Lung (tissue), 11 donors: ENCODE measurements at regions not wholly inside any gene's neighbourhood (a gene's known extent, or its start where the extent isn't known, plus 50 kb on each side); places are given as distances from the start of the nearest gene placed in this dataset.

Source experiments
- ATAC-seq: fragments of 200-7000 bp; cut with Tn5 transposase; one replicate; pipeline ENCODE4 v1.9.1; 2020; ENCODE audit warnings: moderate number of reproducible peaks; ENCODE audit not compliant: insufficient read depth, low FRiP score
- DNase-seq, 3 donors: peaks; one replicate each; pipeline ENCODE4 v3.0.0-alpha.2; 2013 to 2017
- H3K27ac ChIP-seq, 2 donors: one replicate each; pipeline ENCODE4 v1.5.1; 2013; ENCODE audit warnings: mild to moderate bottlenecking in 2 of 2, moderate library complexity in 2 of 2, control low read depth in 1 of 2, inconsistent platforms in 1 of 2, low read depth in 1 of 2, low read length in 1 of 2
- H3K27me3 ChIP-seq, 3 donors: one replicate each; pipeline ENCODE4 v1.5.1; 2013; ENCODE audit warnings: low read length in 2 of 3; ENCODE audit not compliant: control insufficient read depth in 3 of 3, insufficient read depth in 3 of 3
- H3K36me3 ChIP-seq, 4 donors: one replicate each; pipeline ENCODE4 v1.5.1; 2013; ENCODE audit warnings: low read length in 4 of 4, mild to moderate bottlenecking in 1 of 4, moderate library complexity in 1 of 4; ENCODE audit not compliant: control insufficient read depth in 4 of 4, insufficient read depth in 4 of 4
- H3K4me1 ChIP-seq, 5 donors: one replicate each; pipeline ENCODE4 v1.5.1; 2013; ENCODE audit warnings: low read length in 5 of 5, mild to moderate bottlenecking in 2 of 5, moderate library complexity in 1 of 5; ENCODE audit not compliant: control insufficient read depth in 5 of 5, insufficient read depth in 5 of 5
- H3K4me3 ChIP-seq: one replicate; pipeline ENCODE4 v1.5.1; 2013; ENCODE audit warnings: mild to moderate bottlenecking, control low read depth, moderate library complexity
- H3K9ac ChIP-seq, 2 donors: one replicate each; pipeline ENCODE4 v1.5.1; 2013; ENCODE audit warnings: low read length in 2 of 2, control low read depth in 1 of 2; ENCODE audit not compliant: insufficient read depth in 1 of 2
- H3K9me3 ChIP-seq, 4 donors: one replicate each; pipeline ENCODE4 v1.5.1; 2013; ENCODE audit warnings: low read length in 3 of 4, mild to moderate bottlenecking in 1 of 4, moderate library complexity in 1 of 4; ENCODE audit not compliant: control insufficient read depth in 4 of 4, insufficient read depth in 3 of 4
- WGBS, 2 donors: extraction: QIAGEN DNeasy Blood & Tissue Kit; methylation state at CpG; one replicate each; pipeline ENCODE4 v1.1.7; 2013; 5-methylcytosine and 5-hydroxymethylcytosine counted together
- TF ChIP-seq, protein P1 (sequence below): IDR thresholded peaks from 2 replicates; pipeline ENCODE4 v1.5.1; 2012; ENCODE audit warnings: mild to moderate bottlenecking; ENCODE audit errors: control extremely low read depth, extremely low read depth
- donor health status: control.
- donor health status: control.
- donor health status: Bipolar disorder and iron deficiency.
- donor health status: healthy.
- donor health status: DM: yes; HTN: yes; CAD: no.

DNA sequence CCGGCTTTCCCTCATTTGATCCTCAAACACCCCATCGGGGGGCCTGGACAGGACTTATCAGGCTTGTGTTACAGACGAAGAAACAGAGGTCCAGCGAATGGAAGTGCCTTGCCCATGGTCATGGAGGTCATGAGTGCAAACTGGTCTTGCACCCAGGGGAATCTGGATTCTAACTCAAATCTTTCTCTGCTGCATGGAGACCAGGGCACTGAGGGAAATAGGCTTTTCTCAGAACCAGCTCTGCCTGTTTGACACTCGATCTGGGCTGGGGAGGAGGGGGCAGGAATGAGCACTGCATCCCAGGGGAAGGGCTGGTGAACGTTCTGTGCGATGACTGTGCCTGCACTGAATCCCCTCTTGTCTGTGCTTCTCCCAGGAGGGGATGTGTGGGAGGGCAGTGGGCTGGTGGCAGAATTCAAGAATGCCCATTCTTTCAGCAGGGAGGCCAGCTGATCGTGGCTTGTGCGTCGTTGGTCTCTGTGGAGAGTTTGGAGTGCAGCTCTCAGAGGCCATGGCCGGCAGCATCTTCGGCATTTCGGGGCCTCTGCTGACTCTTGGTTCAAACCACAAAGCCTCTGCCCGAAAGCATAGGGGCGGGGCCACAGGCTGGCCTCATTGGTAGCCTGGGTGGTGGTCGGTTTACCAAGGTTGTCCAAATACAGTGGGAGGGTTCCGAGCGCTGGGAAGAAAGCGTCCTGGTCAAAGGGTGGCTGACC is 171.6 kb downstream of the DDX1 start:
- no peaks in the 10 kb centered on the region for H3K27me3 ChIP-seq
- no peak overlapping the region for H3K27ac ChIP-seq
- ATAC-seq (no peak), DNase-seq (peak in 2 of 3 donors; percentile 15 to 27)
- peaks cover 0 to 11% (median 5%) of the 10 kb centered on the region in 5 donors for H3K4me1 ChIP-seq
- TF ChIP-seq, protein P1, sequence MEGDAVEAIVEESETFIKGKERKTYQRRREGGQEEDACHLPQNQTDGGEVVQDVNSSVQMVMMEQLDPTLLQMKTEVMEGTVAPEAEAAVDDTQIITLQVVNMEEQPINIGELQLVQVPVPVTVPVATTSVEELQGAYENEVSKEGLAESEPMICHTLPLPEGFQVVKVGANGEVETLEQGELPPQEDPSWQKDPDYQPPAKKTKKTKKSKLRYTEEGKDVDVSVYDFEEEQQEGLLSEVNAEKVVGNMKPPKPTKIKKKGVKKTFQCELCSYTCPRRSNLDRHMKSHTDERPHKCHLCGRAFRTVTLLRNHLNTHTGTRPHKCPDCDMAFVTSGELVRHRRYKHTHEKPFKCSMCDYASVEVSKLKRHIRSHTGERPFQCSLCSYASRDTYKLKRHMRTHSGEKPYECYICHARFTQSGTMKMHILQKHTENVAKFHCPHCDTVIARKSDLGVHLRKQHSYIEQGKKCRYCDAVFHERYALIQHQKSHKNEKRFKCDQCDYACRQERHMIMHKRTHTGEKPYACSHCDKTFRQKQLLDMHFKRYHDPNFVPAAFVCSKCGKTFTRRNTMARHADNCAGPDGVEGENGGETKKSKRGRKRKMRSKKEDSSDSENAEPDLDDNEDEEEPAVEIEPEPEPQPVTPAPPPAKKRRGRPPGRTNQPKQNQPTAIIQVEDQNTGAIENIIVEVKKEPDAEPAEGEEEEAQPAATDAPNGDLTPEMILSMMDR, result no peak
- H3K9ac ChIP-seq, result no peak overlapping the region
- 88 to 91% methylated on average over 19 of the region's 19 CpGs for WGBS, 2 donors
- H3K9me3 ChIP-seq, result peaks cover 0 to 8% (median 0%) of the 10 kb centered on the region in 4 donors
- no peak overlapping the region for H3K4me3 ChIP-seq
- no peaks in the 10 kb centered on the region for H3K36me3 ChIP-seq

GRCh38 chr2:15763822-15764682 is 172.4 kb downstream of the DDX1 start:
- ATAC-seq, result no peak
- H3K27ac ChIP-seq, result no peak overlapping the region
- no peak overlapping the region for H3K4me3 ChIP-seq
- H3K36me3 ChIP-seq, result no peaks in the 10 kb centered on the region
- 94% methylated on average over 14 of the region's 14 CpGs for WGBS, 2 donors
- peaks cover 0 to 19% (median 9%) of the 10 kb centered on the region in 5 donors for H3K4me1 ChIP-seq
- H3K27me3 ChIP-seq, result no peaks in the 10 kb centered on the region
- no peak for DNase-seq
- peaks cover 0 to 2% (median 0%) of the 10 kb centered on the region in 4 donors for H3K9me3 ChIP-seq
- TF ChIP-seq, protein P1, result no peak
- H3K9ac ChIP-seq, result no peak overlapping the region

GRCh38 chr2:15764683-15765011 is 173.0 kb downstream of the DDX1 start:
- Histone ChIP-seq H3K27me3 (no peaks in the 10 kb centered on the region), H3K9ac (no peak overlapping the region), H3K36me3 (no peaks in the 10 kb centered on the region), H3K4me3 (no peak overlapping the region), H3K27ac (no peak overlapping the region), H3K4me1 (peaks cover 0 to 21% (median 9%) of the 10 kb centered on the region in 5 donors), H3K9me3 (peaks cover 0 to 2% (median 0%) of the 10 kb centered on the region in 4 donors)
- TF ChIP-seq, protein P1, result no peak
- 90 to 91% methylated on average over 4 of the region's 4 CpGs for WGBS, 2 donors
- no peak for DNase-seq
- no peak for ATAC-seq
